Kidney epithelial cell (primary cell): ENCODE measurements at regions not wholly inside any gene's neighbourhood (a gene's known extent, or its start where the extent isn't known, plus 50 kb on each side); places are given as distances from the start of the nearest gene placed in this dataset.

Experiments
- DNase-seq: peaks from one replicate; pipeline ENCODE4 v3.0.0-alpha.2; 2010; ENCODE audit warnings: low read depth
- H3K27me3 ChIP-seq: 2 replicates; pipeline ENCODE4 v1.6.0; 2011; ENCODE audit warnings: low read length; ENCODE audit not compliant: control insufficient read depth, insufficient read depth
- H3K36me3 ChIP-seq: 2 replicates; pipeline ENCODE4 v1.5.1; 2011; ENCODE audit warnings: low read length; ENCODE audit not compliant: control insufficient read depth, insufficient read depth
- H3K4me3 ChIP-seq: 2 replicates; pipeline ENCODE4 v1.5.1; 2011; ENCODE audit warnings: low read depth, mild to moderate bottlenecking, control low read depth, low read length
- CTCF ChIP-seq: IDR thresholded peaks from 2 replicates; pipeline ENCODE4 v1.5.1; 2011; ENCODE audit warnings: mild to moderate bottlenecking, moderate library complexity, low read length, control low read depth, inconsistent platforms; ENCODE audit not compliant: insufficient read depth, poor library complexity, severe bottlenecking

DNA sequence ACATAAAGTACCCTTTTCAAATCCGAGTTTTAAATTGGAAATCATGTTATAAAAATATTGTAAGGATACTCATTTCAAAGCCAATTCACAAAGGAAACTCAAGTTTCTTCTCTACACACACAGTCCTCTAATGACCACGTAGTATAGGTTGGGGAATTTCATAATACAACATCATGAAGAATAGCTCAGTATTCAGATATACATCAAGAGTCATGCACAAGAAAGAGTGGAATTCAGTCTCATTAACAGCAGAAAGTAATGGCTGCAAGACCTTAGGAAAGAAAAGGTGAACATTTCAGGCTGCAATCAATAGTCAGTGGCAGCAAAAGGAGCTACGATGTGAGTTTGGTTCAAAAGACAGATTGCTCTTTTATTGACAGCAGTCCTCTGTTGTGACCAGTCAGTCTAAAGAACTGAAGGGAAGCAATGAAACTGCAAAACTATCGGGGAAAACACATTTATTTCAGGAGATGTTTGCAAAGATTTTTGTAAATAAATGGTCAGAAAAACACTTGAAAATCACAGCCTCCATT, 317.2 kb downstream of the IPMK start:
- Histone ChIP-seq H3K36me3 (no peaks in the 10 kb centered on the region), H3K4me3 (no peak overlapping the region), H3K27me3 (no peaks in the 10 kb centered on the region)
- TF ChIP-seq CTCF, result no peak
- DNase-seq, result no peak

DNA sequence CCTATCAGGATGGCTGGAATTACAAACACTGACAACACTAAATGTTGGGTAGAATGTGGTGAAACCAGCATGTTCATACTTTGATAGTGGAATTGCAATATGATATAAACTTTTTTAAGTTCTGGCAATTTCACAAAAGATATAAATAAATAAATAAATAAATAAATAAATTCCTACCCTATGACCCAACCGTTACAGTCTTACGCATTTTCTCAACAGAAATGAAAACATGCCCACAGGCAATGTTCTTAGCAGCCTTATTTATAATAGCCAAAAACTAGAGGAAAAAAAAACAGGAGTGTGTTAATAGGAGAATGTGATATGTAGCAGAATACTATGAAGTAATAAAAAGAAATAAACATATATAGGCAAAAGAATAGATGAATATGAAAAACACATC, 318.9 kb downstream of the IPMK start:
- H3K36me3 ChIP-seq, result no peaks in the 10 kb centered on the region
- no peak for TF ChIP-seq CTCF
- H3K4me3 ChIP-seq, result no peak overlapping the region
- no peaks in the 10 kb centered on the region for H3K27me3 ChIP-seq
- no peak for DNase-seq

DNA sequence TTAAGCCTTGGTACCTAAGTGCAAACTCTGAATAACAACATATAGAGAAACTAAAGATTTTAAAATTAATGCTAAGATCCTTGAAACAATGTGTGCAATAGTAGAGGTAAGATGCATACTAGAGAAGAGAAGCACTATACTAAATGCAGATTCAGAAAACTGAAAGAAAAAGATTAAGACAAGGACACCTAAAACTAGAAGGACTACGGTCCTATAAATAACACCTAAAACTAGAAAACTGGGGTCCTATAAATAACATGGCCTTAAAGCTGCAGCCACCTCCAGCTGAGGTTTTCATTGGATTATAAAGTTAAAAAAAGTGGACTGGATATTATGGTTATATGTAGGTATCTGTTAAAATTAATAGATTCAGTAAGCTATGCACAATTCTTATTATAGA, 320.9 kb downstream of the IPMK start:
- DNase-seq, result no peak
- Histone ChIP-seq H3K36me3 (no peaks in the 10 kb centered on the region), H3K4me3 (no peak overlapping the region), H3K27me3 (no peaks in the 10 kb centered on the region)
- no peak for TF ChIP-seq CTCF

DNA sequence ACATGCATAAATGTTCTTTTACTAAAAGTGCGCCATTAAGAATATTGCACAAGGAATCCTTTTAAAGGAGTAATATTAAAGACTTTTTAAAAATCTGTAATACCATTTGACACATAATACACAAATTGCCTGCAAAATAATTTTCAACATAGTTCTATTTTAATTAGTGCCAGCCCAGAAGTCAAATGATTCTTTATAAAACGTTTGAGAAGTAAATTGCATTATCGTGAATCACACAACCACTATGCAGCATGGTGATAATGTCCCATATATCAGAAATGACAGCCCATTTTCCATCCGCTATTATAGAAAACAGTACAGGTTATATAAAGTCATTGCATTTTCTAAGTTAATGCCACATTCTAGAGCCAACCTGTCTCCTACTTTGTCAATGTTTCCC, 324.0 kb downstream of the IPMK start:
- TF ChIP-seq CTCF, result no peak
- Histone ChIP-seq H3K4me3 (no peak overlapping the region), H3K27me3 (no peaks in the 10 kb centered on the region), H3K36me3 (no peaks in the 10 kb centered on the region)
- no peak for DNase-seq

DNA sequence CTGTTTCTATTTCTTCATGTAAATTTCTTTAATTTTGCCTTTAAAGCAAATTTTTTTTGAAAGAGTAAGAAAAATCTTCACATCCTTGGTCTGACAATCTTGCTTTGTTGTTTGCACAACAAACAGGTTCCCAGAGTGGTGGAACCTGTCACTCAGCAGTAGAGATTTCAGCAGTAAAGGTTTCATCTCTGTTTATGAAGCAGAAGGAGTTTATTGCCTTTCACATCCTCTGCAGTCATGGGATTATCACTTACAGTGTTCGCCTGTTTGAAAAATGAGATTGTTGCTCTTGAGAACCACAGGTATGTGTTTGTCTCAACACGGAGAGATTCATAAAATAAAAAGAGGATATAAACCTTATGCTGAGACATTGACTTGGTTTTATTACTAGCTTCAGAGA, 342.6 kb downstream of the IPMK start:
- no peak for DNase-seq

GRCh38 chr10:57921140-57921539, 346.6 kb downstream of the IPMK start:
- H3K36me3 ChIP-seq, result no peaks in the 10 kb centered on the region
- no peaks in the 10 kb centered on the region for H3K27me3 ChIP-seq
- TF ChIP-seq CTCF, result no peak
- DNase-seq, result no peak
- no peak overlapping the region for H3K4me3 ChIP-seq

More for the DNA sequence above, 342.6 kb downstream of the IPMK start:
- no peak for TF ChIP-seq CTCF
- Histone ChIP-seq H3K27me3 (no peaks in the 10 kb centered on the region), H3K4me3 (no peak overlapping the region), H3K36me3 (no peaks in the 10 kb centered on the region)
